ENCODE measurements at regions not wholly inside any gene's neighbourhood (a gene's known extent, or its start where the extent isn't known, plus 50 kb on each side); places are given as distances from the start of the nearest gene placed in this dataset.

DNA sequence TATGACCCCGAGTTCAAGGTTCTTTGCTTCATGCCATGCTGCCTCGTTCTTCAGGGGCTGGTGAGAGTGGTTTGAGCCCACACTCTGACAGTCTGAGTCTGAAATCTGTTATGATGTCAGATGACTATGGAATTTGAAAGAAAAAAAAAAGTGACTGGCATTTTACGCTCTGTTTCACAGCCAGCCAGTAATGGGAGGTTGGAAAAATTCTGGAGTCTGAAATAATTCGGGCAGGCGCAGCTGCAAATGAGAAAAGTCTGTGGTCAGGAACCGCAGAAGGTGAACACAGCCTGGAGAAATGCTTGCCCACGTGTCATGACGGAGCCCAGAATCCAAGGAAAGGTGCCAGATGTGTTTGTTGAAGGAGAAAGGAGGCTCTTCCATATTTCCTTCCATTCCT, 269.8 kb upstream of the PWP1 start:
- intact Hi-C loops (cut with DNase I) = no loop called here
- TF ChIP-seq, protein P1, sequence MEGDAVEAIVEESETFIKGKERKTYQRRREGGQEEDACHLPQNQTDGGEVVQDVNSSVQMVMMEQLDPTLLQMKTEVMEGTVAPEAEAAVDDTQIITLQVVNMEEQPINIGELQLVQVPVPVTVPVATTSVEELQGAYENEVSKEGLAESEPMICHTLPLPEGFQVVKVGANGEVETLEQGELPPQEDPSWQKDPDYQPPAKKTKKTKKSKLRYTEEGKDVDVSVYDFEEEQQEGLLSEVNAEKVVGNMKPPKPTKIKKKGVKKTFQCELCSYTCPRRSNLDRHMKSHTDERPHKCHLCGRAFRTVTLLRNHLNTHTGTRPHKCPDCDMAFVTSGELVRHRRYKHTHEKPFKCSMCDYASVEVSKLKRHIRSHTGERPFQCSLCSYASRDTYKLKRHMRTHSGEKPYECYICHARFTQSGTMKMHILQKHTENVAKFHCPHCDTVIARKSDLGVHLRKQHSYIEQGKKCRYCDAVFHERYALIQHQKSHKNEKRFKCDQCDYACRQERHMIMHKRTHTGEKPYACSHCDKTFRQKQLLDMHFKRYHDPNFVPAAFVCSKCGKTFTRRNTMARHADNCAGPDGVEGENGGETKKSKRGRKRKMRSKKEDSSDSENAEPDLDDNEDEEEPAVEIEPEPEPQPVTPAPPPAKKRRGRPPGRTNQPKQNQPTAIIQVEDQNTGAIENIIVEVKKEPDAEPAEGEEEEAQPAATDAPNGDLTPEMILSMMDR (IDR thresholded peaks at IDR 0.05) = no peak
- no peak for TF ChIP-seq POLR2A (IDR thresholded peaks at IDR 0.05)
- no peak overlapping the region for H3K4me3 ChIP-seq
- H3K27me3 ChIP-seq = no peaks in the 10 kb centered on the region
- peaks cover 0 to 12% (median 0%) of the 10 kb centered on the region in 3 donors for H3K36me3 ChIP-seq
- WGBS, 2 donors = 52 to 53% methylated on average over 8 of the region's 8 CpGs
- H3K27ac ChIP-seq = no peak overlapping the region
- no peaks in the 10 kb centered on the region for H3K9me3 ChIP-seq
- no peak for DNase-seq
- peaks cover 0 to 3% (median 0%) of the 10 kb centered on the region in 3 donors for H3K4me1 ChIP-seq

DNA sequence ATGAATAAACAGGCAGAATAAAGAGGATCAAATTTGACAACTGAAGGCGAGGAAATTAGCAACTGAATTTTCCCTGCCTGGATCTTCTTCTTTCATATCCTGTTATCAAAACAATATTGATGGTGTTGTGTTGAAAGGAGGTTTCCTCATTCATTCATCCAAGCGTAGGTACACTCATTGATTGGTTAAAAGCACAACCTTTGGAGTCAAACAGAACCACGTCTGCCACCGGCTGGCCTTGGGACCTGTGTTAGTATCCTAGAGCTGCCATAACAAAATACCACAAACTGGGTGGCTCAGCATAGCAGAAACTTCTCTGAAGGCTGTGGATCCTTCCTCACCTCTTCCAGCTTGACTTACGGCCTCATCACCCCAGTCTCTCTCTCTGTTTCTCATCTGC, 268.6 kb upstream of the PWP1 start:
- TF ChIP-seq POLR2A (IDR thresholded peaks at IDR 0.05) = no peak
- TF ChIP-seq, protein P1 (IDR thresholded peaks at IDR 0.05) = no peak
- no peak for DNase-seq
- Histone ChIP-seq H3K9me3 (no peaks in the 10 kb centered on the region), H3K27ac (no peak overlapping the region), H3K4me1 (peaks cover 0 to 3% (median 0%) of the 10 kb centered on the region in 3 donors), H3K27me3 (no peaks in the 10 kb centered on the region), H3K4me3 (no peak overlapping the region), H3K36me3 (peaks cover 0 to 12% (median 0%) of the 10 kb centered on the region in 3 donors)
- WGBS, 2 donors = 89 to 93% methylated on average over 5 of the region's 5 CpGs
- intact Hi-C loops (cut with DNase I) = no loop called here

DNA sequence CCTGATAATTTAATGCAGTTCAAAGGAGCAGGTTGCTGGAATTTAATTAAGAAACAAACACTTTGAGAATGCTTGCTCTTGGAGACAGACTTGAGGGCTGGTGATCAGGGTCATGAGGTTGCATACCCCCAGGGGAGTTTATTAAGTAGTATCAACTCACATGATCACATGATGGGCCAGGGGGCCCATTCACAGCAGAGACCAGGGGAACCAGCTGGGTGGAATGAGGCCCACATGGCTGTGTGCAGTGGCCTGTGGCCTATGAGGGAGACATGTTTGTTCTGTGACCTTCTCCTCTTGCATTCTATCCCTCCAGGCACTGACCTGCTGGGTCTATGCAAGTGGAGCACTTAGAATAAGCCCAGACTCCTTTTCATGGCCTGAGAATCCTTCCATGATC, 266.6 kb upstream of the PWP1 start:
- no peaks in the 10 kb centered on the region for H3K4me1 ChIP-seq
- TF ChIP-seq POLR2A (IDR thresholded peaks at IDR 0.05) = no peak
- TF ChIP-seq, protein P1 (IDR thresholded peaks at IDR 0.05) = no peak
- H3K27me3 ChIP-seq = no peaks in the 10 kb centered on the region
- intact Hi-C loops (cut with DNase I) = no loop called here
- no peak overlapping the region for H3K27ac ChIP-seq
- no peak for DNase-seq
- H3K9me3 ChIP-seq = no peaks in the 10 kb centered on the region
- no peak overlapping the region for H3K4me3 ChIP-seq
- H3K36me3 ChIP-seq = peaks cover 0 to 12% (median 0%) of the 10 kb centered on the region in 3 donors

DNA sequence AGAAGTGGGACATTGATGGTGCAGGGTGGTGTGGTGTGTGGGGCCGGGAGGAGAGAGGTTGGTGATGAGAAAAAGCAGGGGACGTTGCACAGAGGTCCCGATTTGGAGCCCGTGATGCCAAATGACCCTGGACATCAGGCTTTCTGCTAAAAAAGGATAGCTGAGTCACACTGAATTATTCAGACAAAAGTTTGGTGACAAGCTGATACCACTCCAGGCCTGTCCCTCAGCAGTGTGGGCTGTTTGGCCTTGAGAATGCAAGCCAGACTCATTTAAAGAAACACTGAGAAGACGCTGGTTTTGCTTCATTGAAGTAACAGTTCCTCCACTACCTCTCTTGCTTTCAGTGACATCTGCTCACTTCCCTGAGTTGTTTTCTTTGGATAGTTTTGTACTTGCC, 262.1 kb upstream of the PWP1 start:
- Histone ChIP-seq H3K4me3 (no peak overlapping the region), H3K27me3 (no peaks in the 10 kb centered on the region), H3K4me1 (peaks cover 3 to 12% (median 5%) of the 10 kb centered on the region in 3 donors), H3K27ac (no peak overlapping the region), H3K9me3 (no peaks in the 10 kb centered on the region), H3K36me3 (peaks cover 0 to 12% (median 0%) of the 10 kb centered on the region in 3 donors)
- TF ChIP-seq, protein P1 (IDR thresholded peaks at IDR 0.05) = no peak
- no peak for TF ChIP-seq POLR2A (IDR thresholded peaks at IDR 0.05)
- intact Hi-C loops (cut with DNase I) = no loop called here
- WGBS, 2 donors = 69 to 78% methylated on average over 5 of the region's 5 CpGs
- DNase-seq = no peak

DNA sequence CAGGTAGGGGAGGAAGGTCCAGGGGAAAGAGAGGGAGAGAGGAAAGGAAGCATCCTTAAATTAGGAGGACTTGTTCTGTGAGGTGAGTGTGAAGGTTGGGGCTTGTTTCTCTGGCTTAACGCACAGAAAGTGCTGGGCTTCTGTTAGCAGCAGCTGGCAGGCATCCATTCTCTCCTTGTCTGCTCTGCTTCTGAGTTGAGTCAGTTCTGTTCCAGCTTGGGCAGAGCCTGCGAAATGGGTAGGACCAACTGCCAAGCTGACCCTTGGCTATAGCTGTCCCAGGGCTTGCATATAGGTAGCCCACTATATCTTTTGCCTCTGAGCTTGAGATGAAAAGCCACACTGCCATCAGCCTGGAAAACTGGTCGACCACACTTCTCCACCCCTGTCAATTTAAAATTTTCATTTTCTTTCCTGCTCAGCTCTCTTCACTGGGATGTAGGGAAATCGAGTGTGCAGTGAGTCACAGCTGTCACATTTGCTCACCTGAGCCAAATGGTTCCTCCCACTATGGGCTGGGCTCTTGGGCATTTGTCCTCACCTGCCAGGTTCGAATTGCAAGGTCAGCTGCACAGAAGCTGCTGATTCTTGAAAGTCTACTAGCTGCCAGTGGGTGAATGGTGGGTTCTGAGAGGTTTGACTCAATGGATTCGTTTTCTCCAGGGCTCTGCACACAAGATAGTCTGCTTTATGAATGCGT, 256.4 kb upstream of the PWP1 start:
- intact Hi-C loops (cut with DNase I) = no loop called here
- TF ChIP-seq POLR2A (IDR thresholded peaks at IDR 0.05) = no peak
- TF ChIP-seq, protein P1 (IDR thresholded peaks at IDR 0.05) = no peak
- H3K27me3 ChIP-seq = no peaks in the 10 kb centered on the region
- H3K4me3 ChIP-seq = no peak overlapping the region
- peaks cover 0 to 6% (median 0%) of the 10 kb centered on the region in 3 donors for H3K36me3 ChIP-seq
- H3K27ac ChIP-seq = peak overlapping the region; percentile 35 to 79 (median 64)
- H3K9me3 ChIP-seq = no peaks in the 10 kb centered on the region
- H3K4me1 ChIP-seq = peaks cover 6 to 38% (median 12%) of the 10 kb centered on the region in 3 donors
- DNase-seq = no peak
- WGBS, 2 donors = 22 to 48% methylated on average over 7 of the region's 7 CpGs

Data from esophagus squamous epithelium (tissue), 5 donors.